HepG2 (cell line): ENCODE measurements at regions not wholly inside any gene's neighbourhood (a gene's known extent, or its start where the extent isn't known, plus 50 kb on each side); places are given as distances from the start of the nearest gene placed in this dataset.

Experiments used
- CEBPG ChIP-seq: IDR thresholded peaks from 2 replicates; pipeline ENCODE4 v1.6.1; 2016
- CREB1 ChIP-seq, 2 experiments: fragments of 450-650 bp in 1 of 2; IDR thresholded peaks; 2 replicates each; pipeline ENCODE4 v1.6.1; 2016 to 2017; ENCODE audit warnings: control low read depth in 1 of 2, mild to moderate bottlenecking in 1 of 2, missing compliant biosample characterization in 1 of 2, missing genetic modification characterization in 1 of 2
- DPF2 ChIP-seq: sonication (generic); formaldehyde crosslinking; IDR thresholded peaks from 2 replicates; pipeline ENCODE4 v1.4.0; 2020; ENCODE audit warnings: mild to moderate bottlenecking, low read depth, missing genetic modification reagents, borderline replicate concordance
- KLF13 ChIP-seq: sonication (generic); formaldehyde crosslinking; IDR thresholded peaks from 2 replicates; pipeline ENCODE4 v1.4.0; 2020; ENCODE audit warnings: mild to moderate bottlenecking, missing genetic modification reagents
- POLR2AphosphoS5 ChIP-seq: IDR thresholded peaks from 2 replicates; pipeline ENCODE4 v1.6.1; 2012; ENCODE audit warnings: low read depth, low read length
- RAD21 ChIP-seq: fragments of 450-650 bp; formaldehyde crosslinking; IDR thresholded peaks from 2 replicates; pipeline ENCODE4 v1.5.0; 2020; ENCODE audit warnings: mild to moderate bottlenecking
- SIN3A ChIP-seq: IDR thresholded peaks from 2 replicates; pipeline ENCODE4 v1.6.1; 2011; ENCODE audit warnings: low read depth, mild to moderate bottlenecking, control low read depth, low read length, borderline replicate concordance
- TCF7 ChIP-seq: sonication (generic); IDR thresholded peaks from 2 replicates; pipeline ENCODE4 v1.6.1; 2016; ENCODE audit warnings: antibody characterized with exemption, low read depth
- ZFP36L1 ChIP-seq: sonication (generic); formaldehyde crosslinking; IDR thresholded peaks from 2 replicates; pipeline ENCODE4 v1.8.0; 2022; ENCODE audit warnings: mild to moderate bottlenecking, missing genetic modification reagents, moderate library complexity
- ZNF558 ChIP-seq: sonication (generic); formaldehyde crosslinking; IDR thresholded peaks from 2 replicates; pipeline ENCODE4 v1.9.0; 2022; ENCODE audit warnings: mild to moderate bottlenecking, missing genetic modification reagents, borderline replicate concordance
- ZNF563 ChIP-seq: sonication (generic); formaldehyde crosslinking; IDR thresholded peaks from 2 replicates; pipeline ENCODE4 v1.8.0; 2022; ENCODE audit warnings: mild to moderate bottlenecking, moderate library complexity, missing genetic modification reagents
- ZNF605 ChIP-seq: sonication (generic); formaldehyde crosslinking; IDR thresholded peaks from 2 replicates; pipeline ENCODE4 v1.8.0; 2022; ENCODE audit warnings: mild to moderate bottlenecking, missing genetic modification reagents
- ZZZ3 ChIP-seq: sonication (generic); formaldehyde crosslinking; IDR thresholded peaks from 2 replicates; pipeline ENCODE4 v1.4.0; 2020; ENCODE audit warnings: missing genetic modification reagents, mild to moderate bottlenecking, borderline replicate concordance
- TF ChIP-seq, protein P1 (sequence below): sonication (generic); formaldehyde crosslinking; IDR thresholded peaks from 2 replicates; pipeline ENCODE4 v1.8.0; 2022; ENCODE audit warnings: missing genetic modification reagents, mild to moderate bottlenecking, moderate library complexity, borderline replicate concordance

DNA sequence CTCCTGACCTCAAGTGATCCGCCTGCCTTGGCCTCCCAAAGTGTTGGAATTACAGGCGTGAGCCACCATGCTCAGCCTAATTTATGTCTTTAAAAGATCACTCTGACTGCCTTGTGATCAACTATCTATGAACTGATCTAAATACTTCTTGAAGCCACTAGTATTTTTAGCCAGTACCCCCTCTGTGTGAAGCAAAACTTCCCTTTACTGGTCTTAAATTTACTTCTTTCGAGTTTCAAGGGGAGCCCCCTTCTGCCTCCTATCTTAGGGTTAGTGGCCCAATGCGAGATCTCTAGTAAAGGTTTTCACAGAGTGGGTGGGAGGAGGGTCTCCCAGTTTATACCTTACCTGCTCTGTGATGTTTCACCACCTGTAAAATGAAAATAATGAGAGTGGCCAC, 66.1 kb upstream of the RPL11 start:
- TF ChIP-seq TCF7 (no peak), RAD21 (no peak), ZNF563 (CRISPR knock-in tag) (no peak), ZNF558 (CRISPR knock-in tag) (no peak), SIN3A (no peak), POLR2AphosphoS5 (no peak), KLF13 (CRISPR knock-in tag) (no peak), CREB1 (IDR thresholded peaks at IDR 0.05) (no peak), CREB1 (CRISPR knock-in tag; IDR thresholded peaks at IDR 0.05) (no peak), ZZZ3 (CRISPR knock-in tag) (no peak), ZFP36L1 (CRISPR knock-in tag) (no peak), DPF2 (no peak), ZNF605 (CRISPR knock-in tag) (no peak), CEBPG (no peak)
- TF ChIP-seq, protein P1, sequence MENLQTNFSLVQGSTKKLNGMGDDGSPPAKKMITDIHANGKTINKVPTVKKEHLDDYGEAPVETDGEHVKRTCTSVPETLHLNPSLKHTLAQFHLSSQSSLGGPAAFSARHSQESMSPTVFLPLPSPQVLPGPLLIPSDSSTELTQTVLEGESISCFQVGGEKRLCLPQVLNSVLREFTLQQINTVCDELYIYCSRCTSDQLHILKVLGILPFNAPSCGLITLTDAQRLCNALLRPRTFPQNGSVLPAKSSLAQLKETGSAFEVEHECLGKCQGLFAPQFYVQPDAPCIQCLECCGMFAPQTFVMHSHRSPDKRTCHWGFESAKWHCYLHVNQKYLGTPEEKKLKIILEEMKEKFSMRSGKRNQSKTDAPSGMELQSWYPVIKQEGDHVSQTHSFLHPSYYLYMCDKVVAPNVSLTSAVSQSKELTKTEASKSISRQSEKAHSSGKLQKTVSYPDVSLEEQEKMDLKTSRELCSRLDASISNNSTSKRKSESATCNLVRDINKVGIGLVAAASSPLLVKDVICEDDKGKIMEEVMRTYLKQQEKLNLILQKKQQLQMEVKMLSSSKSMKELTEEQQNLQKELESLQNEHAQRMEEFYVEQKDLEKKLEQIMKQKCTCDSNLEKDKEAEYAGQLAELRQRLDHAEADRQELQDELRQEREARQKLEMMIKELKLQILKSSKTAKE (CRISPR knock-in tag) = no peak
